ENCODE measurements at regions not wholly inside any gene's neighbourhood (a gene's known extent, or its start where the extent isn't known, plus 50 kb on each side); places are given as distances from the start of the nearest gene placed in this dataset.

DNA sequence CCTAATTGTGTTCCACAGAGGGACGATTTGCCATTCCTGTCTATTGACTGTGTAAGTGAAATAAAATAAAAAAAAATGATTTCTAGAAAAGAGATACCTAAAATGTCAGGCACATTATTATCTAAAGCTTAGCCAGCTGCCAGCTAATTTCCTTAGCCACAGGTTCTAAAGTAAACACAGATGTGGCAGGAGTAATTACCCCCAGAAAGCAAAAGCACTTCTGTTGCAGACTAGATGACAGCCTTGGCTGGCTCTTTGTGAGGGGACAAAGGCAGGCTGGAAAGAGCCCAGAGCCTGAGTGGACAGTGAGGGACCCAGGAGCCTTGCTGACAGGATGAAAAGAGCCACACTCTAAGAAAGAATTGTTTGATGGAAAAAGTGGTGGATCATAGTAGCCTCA lies 418.1 kb downstream of the LRIG3 start:
- TF ChIP-seq POLR2A (IDR thresholded peaks at IDR 0.05; ENCODE audit: low read depth, low read length) (no peak), SPI1 (IDR thresholded peaks at IDR 0.05; ENCODE audit: low read depth, low read length) (no peak), PAX5 (IDR thresholded peaks at IDR 0.05; ENCODE audit: insufficient read depth, low read length, severe bottlenecking) (no peak), POU2F2 (IDR thresholded peaks at IDR 0.05; ENCODE audit: low read depth, low read length) (no peak), TAF1 (IDR thresholded peaks at IDR 0.05; ENCODE audit: low read depth, low read length) (no peak), POLR2AphosphoS5 (IDR thresholded peaks at IDR 0.05; ENCODE audit: low read depth, low read length) (no peak)
- FAIRE-seq (no peak), DNase-seq (ENCODE audit: insufficient read length, low spot score) (no peak)

DNA sequence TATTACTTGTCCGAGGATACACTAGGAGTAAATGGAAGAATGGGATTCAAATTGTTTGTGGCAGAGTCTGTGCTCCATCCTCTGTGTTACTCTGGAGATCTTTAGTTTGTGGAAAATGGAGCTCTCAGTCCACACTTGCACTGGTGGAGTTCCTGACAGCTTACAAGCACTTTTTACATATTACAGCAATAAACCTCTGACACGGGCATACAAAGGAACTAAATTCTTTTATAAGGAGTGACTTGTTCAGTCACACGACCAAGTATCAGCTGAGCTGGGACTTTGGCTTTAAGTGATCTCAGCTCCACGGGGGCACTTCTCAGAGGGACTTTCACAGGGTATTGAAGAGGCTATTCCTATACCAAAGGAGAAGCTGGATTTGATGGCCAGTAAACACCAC lies 417.5 kb downstream of the LRIG3 start:
- FAIRE-seq (no peak), DNase-seq (ENCODE audit: insufficient read length, low spot score) (no peak)
- TF ChIP-seq POU2F2 (IDR thresholded peaks at IDR 0.05; ENCODE audit: low read depth, low read length): no peak
- no peak for TF ChIP-seq SPI1 (IDR thresholded peaks at IDR 0.05; ENCODE audit: low read depth, low read length)
- no peak for TF ChIP-seq PAX5 (IDR thresholded peaks at IDR 0.05; ENCODE audit: insufficient read depth, low read length, severe bottlenecking)
- no peak for TF ChIP-seq TAF1 (IDR thresholded peaks at IDR 0.05; ENCODE audit: low read depth, low read length)
- TF ChIP-seq POLR2A (IDR thresholded peaks at IDR 0.05; ENCODE audit: low read depth, low read length): no peak
- no peak for TF ChIP-seq POLR2AphosphoS5 (IDR thresholded peaks at IDR 0.05; ENCODE audit: low read depth, low read length)

DNA sequence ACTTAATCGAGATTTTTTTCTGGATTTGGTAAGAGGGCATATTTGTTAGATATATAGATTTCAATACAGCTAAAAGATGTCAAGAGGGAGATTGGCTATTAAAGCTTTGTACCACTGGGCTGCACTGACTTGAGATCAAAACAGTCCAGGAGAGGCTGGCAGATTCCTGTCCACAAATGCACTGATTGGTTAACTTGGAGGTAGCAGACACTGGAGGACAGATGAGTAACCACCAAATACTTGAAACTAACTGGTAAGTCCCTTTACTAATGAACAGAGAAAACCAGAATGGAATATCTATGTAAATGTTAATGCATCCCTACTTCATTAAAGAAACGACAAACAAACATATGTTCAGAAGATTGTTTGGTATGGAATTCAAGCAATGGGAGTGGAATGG lies 416.6 kb downstream of the LRIG3 start:
- no peak for DNase-seq (ENCODE audit: insufficient read length, low spot score)
- no peak for FAIRE-seq
- TF ChIP-seq POLR2AphosphoS5 (IDR thresholded peaks at IDR 0.05; ENCODE audit: low read depth, low read length): no peak

DNA sequence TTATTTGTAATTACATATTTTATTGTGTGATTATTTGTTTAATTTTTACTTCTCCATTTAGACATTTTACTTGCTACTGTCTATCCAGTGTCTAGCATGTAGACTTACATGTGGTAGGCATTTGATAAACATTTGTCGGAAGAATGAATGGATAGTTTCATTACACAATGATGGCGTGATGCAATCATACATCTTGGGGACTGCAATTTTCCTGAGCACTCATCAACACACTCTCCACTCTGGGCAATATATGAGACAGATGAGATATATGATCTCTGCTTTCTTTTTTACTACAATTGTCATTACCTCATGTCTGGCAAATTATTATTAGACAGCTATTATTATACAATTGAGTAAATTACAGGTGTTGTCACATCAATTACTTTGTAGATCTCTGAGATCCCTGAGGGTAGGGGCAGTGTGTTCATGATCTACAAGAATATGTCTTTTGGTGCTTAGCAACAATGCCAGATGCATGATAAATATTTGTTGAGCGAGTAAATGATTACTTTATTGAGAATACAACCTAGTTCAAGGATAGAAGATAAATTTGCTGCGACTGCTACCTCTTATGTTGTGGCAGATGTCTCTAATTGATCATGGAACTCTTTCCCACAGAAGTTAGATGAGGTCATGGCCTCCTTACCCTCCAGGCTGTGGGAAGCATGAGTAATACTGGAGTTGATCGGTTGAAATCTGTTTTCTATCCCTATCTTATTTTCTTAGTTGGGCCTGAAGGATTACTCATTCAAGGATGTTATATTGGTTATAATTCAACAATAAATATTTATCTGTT lies 416.0 kb downstream of the LRIG3 start:
- TF ChIP-seq POU2F2 (IDR thresholded peaks at IDR 0.05; ENCODE audit: low read depth, low read length) (no peak), SPI1 (IDR thresholded peaks at IDR 0.05; ENCODE audit: low read depth, low read length) (no peak), PAX5 (IDR thresholded peaks at IDR 0.05; ENCODE audit: insufficient read depth, low read length, severe bottlenecking) (no peak), TAF1 (IDR thresholded peaks at IDR 0.05; ENCODE audit: low read depth, low read length) (no peak), POLR2AphosphoS5 (IDR thresholded peaks at IDR 0.05; ENCODE audit: low read depth, low read length) (no peak), POLR2A (IDR thresholded peaks at IDR 0.05; ENCODE audit: low read depth, low read length) (no peak)
- FAIRE-seq (no peak), DNase-seq (ENCODE audit: insufficient read length, low spot score) (no peak)

DNA sequence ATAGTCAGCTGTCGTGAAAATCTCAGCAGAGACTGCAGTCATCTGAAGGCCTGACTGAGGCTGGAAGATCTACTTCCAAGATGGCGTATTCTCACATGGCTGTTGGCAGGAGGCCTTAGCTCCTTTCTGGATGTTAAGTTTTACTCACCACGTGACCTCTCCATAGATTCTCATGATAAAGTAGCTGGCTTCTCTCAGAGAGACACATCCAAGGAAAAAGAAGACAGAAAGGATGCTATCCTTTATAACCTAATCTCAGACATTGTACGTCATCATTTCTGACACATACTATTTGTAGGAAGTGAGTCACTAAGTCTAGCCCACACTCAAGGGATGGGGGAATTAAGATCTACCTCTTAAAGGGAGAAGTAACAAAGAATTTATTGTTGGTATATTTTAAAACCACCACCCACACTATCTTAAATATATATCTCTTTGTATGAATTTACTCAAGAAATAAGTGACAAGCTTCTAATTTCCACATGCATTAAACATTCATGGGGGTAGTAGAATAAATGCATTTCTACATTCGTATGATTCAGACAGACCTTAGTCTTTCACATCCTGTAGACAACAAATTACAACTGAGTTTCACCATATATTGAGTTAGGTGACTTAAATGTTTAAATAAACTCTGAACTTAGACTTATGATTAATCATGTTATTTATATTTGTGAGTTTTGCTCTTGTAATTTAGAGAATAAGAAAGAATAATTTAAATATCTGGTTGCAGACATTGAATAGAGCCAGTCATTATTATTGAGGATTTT lies 411.0 kb downstream of the LRIG3 start:
- FAIRE-seq (no peak), DNase-seq (ENCODE audit: insufficient read length, low spot score) (no peak)
- TF ChIP-seq SPI1 (IDR thresholded peaks at IDR 0.05; ENCODE audit: low read depth, low read length) (no peak), PAX5 (IDR thresholded peaks at IDR 0.05; ENCODE audit: insufficient read depth, low read length, severe bottlenecking) (no peak), POU2F2 (IDR thresholded peaks at IDR 0.05; ENCODE audit: low read depth, low read length) (no peak), TAF1 (IDR thresholded peaks at IDR 0.05; ENCODE audit: low read depth, low read length) (no peak), POLR2A (IDR thresholded peaks at IDR 0.05; ENCODE audit: low read depth, low read length) (no peak), POLR2AphosphoS5 (IDR thresholded peaks at IDR 0.05; ENCODE audit: low read depth, low read length) (no peak)

DNA sequence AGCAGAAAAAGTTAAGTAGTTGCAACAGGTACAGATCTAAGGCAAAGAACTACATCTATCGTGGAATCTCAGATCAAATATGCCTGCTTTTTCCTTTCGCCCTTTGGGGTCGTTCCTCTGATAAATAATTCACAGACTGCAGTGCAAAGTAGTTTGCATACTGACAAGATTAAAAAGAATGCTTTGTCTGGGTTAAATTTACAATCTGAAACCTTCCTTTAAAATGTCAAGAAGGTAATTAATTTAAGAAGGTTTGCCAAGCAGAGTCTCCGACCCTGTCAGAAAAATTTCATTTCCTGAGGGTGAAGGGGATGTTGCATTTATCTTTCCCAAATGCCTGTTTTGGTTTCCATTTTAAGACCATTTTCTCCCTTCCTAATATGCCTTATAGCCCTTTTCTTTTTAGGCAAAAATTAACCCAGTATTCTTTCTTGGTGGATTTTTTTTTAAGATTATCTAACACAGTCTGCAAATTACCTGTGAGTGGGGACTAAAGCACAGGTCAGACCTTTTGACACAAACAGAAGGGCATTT lies 406.9 kb downstream of the LRIG3 start:
- TF ChIP-seq SPI1 (IDR thresholded peaks at IDR 0.05; ENCODE audit: low read depth, low read length): no peak
- no peak for TF ChIP-seq TAF1 (IDR thresholded peaks at IDR 0.05; ENCODE audit: low read depth, low read length)
- TF ChIP-seq POU2F2 (IDR thresholded peaks at IDR 0.05; ENCODE audit: low read depth, low read length): no peak
- TF ChIP-seq POLR2A (IDR thresholded peaks at IDR 0.05; ENCODE audit: low read depth, low read length): no peak
- TF ChIP-seq PAX5 (IDR thresholded peaks at IDR 0.05; ENCODE audit: insufficient read depth, low read length, severe bottlenecking): no peak
- TF ChIP-seq POLR2AphosphoS5 (IDR thresholded peaks at IDR 0.05; ENCODE audit: low read depth, low read length): no peak
- no peak for FAIRE-seq
- DNase-seq (ENCODE audit: insufficient read length, low spot score): no peak

DNA sequence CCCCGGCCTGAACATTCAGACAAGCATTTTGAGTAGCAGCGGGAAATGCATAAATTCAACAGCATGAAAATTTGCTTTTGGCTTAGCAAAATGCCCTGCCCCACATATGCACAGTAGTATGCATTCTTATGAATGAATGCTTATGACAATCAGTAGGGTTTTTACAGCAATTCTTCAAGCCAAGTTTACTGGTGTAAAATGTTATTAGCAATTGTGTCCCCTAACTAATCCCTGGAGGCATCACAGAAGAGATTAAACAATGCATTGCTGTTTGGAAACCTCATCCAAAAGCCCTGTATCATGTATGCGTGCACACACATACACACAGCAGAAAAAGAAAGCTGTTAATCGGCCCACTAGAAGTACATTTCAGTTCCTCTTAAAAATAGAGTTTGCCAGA lies 406.5 kb downstream of the LRIG3 start:
- DNase-seq (ENCODE audit: insufficient read length, low spot score) (no peak), FAIRE-seq (no peak)

DNA sequence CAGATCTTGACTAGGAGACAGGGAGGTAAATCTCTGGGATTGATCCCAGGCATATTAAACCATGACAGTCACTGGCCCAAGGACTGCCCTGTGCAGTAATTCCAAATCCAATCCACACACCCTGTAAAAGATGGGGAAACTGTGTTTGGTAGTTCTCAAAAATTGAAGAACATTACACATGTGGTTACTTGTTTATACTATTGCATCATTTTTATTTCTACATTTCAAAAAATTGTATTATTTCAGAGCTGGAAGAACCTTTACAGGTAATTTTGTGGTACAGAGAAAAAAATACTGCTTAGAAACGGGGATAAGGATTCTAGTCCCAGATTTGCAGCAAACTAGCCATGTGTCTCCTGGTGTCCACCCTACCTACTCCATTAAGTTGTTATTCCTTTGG lies 400.5 kb downstream of the LRIG3 start:
- FAIRE-seq: no peak
- no peak for DNase-seq (ENCODE audit: insufficient read length, low spot score)
- TF ChIP-seq POLR2AphosphoS5 (IDR thresholded peaks at IDR 0.05; ENCODE audit: low read depth, low read length) (no peak), PAX5 (IDR thresholded peaks at IDR 0.05; ENCODE audit: insufficient read depth, low read length, severe bottlenecking) (no peak), POLR2A (IDR thresholded peaks at IDR 0.05; ENCODE audit: low read depth, low read length) (no peak), TAF1 (IDR thresholded peaks at IDR 0.05; ENCODE audit: low read depth, low read length) (no peak), SPI1 (IDR thresholded peaks at IDR 0.05; ENCODE audit: low read depth, low read length) (no peak), POU2F2 (IDR thresholded peaks at IDR 0.05; ENCODE audit: low read depth, low read length) (no peak)

More for the DNA sequence above, 406.5 kb downstream of the LRIG3 start:
- no peak for TF ChIP-seq POU2F2 (IDR thresholded peaks at IDR 0.05; ENCODE audit: low read depth, low read length)
- no peak for TF ChIP-seq POLR2A (IDR thresholded peaks at IDR 0.05; ENCODE audit: low read depth, low read length)
- no peak for TF ChIP-seq TAF1 (IDR thresholded peaks at IDR 0.05; ENCODE audit: low read depth, low read length)
- TF ChIP-seq PAX5 (IDR thresholded peaks at IDR 0.05; ENCODE audit: insufficient read depth, low read length, severe bottlenecking): no peak
- no peak for TF ChIP-seq SPI1 (IDR thresholded peaks at IDR 0.05; ENCODE audit: low read depth, low read length)
- TF ChIP-seq POLR2AphosphoS5 (IDR thresholded peaks at IDR 0.05; ENCODE audit: low read depth, low read length): no peak

DNA sequence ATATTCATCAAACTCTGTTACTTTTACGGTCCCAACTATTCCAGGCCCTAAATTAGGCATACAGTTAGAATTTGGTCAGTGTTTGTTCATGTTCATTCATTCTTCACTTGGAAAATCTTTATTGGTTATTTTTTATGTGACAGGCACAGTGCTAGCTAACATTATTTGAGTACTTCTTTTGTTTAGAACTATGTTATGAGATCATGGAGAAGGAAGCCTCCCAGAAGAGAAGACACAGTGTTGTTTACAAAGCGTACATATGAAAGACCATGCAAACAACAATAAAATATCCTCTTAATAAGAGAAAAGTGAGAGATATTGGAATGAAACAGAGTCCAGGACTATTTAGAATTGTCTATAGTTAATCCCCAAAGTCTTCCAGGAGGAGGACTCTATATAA lies 399.2 kb downstream of the LRIG3 start:
- DNase-seq (ENCODE audit: insufficient read length, low spot score): no peak
- TF ChIP-seq TAF1 (IDR thresholded peaks at IDR 0.05; ENCODE audit: low read depth, low read length) (no peak), PAX5 (IDR thresholded peaks at IDR 0.05; ENCODE audit: insufficient read depth, low read length, severe bottlenecking) (no peak), POLR2A (IDR thresholded peaks at IDR 0.05; ENCODE audit: low read depth, low read length) (no peak), POLR2AphosphoS5 (IDR thresholded peaks at IDR 0.05; ENCODE audit: low read depth, low read length) (no peak), SPI1 (IDR thresholded peaks at IDR 0.05; ENCODE audit: low read depth, low read length) (no peak), POU2F2 (IDR thresholded peaks at IDR 0.05; ENCODE audit: low read depth, low read length) (no peak)
- FAIRE-seq: no peak
